ENCODE measurements at regions not wholly inside any gene's neighbourhood (a gene's known extent, or its start where the extent isn't known, plus 50 kb on each side); places are given as distances from the start of the nearest gene placed in this dataset.
"Not testable (repeated sequence)": the region's sequence is repeated elsewhere in the genome, so short reads cannot be mapped to it uniquely, and the experiment has no call there.

- not testable (repeated sequence) for TF ChIP-seq CTCF, POLR2A, EP300, POLR2AphosphoS5 (IDR thresholded peaks at IDR 0.05)
These were observed 1448.4 kb downstream of the KCNT2 start for GRCh38 chr1:195159795-195160194.
